GM12878 (cell line): ENCODE measurements at regions not wholly inside any gene's neighbourhood (a gene's known extent, or its start where the extent isn't known, plus 50 kb on each side); places are given as distances from the start of the nearest gene placed in this dataset.

ENCODE experiments used
- ASH2L ChIP-seq: fragments of 300-600, 200-600 bp; sonication (generic); IDR thresholded peaks from 2 replicates; pipeline ENCODE4 v1.6.1; 2017; ENCODE audit warnings: low read depth, mild to moderate bottlenecking, borderline replicate concordance
- BCL3 ChIP-seq: IDR thresholded peaks from 2 replicates; pipeline ENCODE4 v1.6.1; 2011; ENCODE audit warnings: borderline replicate concordance, low read depth, mild to moderate bottlenecking, moderate library complexity, low read length; ENCODE audit not compliant: insufficient read depth, poor library complexity, severe bottlenecking
- CBX5 ChIP-seq: sonication (generic); IDR thresholded peaks from 2 replicates; pipeline ENCODE4 v1.6.1; 2016; ENCODE audit warnings: low read depth, moderate library complexity, mild to moderate bottlenecking, inconsistent platforms
- CTCF ChIP-seq, 3 experiments: IDR thresholded peaks in 2 of 3; conservative IDR thresholded peaks in 1 of 3; 2 replicates each; pipeline ENCODE4 v1.5.1; 2011; ENCODE audit warnings: low read depth in 3 of 3, low read length in 3 of 3, mild to moderate bottlenecking in 3 of 3, control low read depth in 2 of 3, moderate library complexity in 2 of 3, inconsistent platforms in 1 of 3, mixed read lengths in 1 of 3; ENCODE audit not compliant: control insufficient read depth in 2 of 3, insufficient read depth in 1 of 3; ENCODE audit errors: extremely low read depth in 1 of 3
- POLR2AphosphoS5 ChIP-seq: IDR thresholded peaks from 2 replicates; pipeline ENCODE4 v1.6.1; 2011; ENCODE audit warnings: mild to moderate bottlenecking, low read length, inconsistent platforms
- RAD21 ChIP-seq: IDR thresholded peaks from 2 replicates; pipeline ENCODE4 v1.6.1; 2011; ENCODE audit warnings: mild to moderate bottlenecking, low read depth, low read length, moderate library complexity; ENCODE audit not compliant: insufficient read depth
- SUZ12 ChIP-seq: fragments of 200-600 bp; sonication (generic); IDR thresholded peaks from one replicate; pipeline ENCODE4 v1.6.1; 2018; ENCODE audit warnings: antibody characterized with exemption, mild to moderate bottlenecking; ENCODE audit not compliant: unreplicated experiment
- ZBED1 ChIP-seq: IDR thresholded peaks from 2 replicates; pipeline ENCODE4 v1.6.1; 2016; ENCODE audit warnings: borderline replicate concordance
- ZBTB33 ChIP-seq: fragments of 450-650 bp; IDR thresholded peaks from 2 replicates; pipeline ENCODE4 v1.6.1; 2017; ENCODE audit warnings: mild to moderate bottlenecking

GRCh38 chr14:47899685-47900084, 224.3 kb upstream of the MDGA2 start:
- TF ChIP-seq CBX5 (no peak), ZBTB33 (no peak), CTCF (IDR thresholded peaks at IDR 0.05 in 2 of 3, conservative IDR thresholded peaks at IDR 0.05 in 1 of 3; ENCODE audit: control insufficient read depth in 2 of 3, extremely low read depth in 1 of 3, insufficient read depth in 1 of 3, low read depth in 3 of 3, low read length in 3 of 3) (no peak), POLR2AphosphoS5 (no peak), ASH2L (no peak), ZBED1 (no peak), SUZ12 (no peak), BCL3 (no peak), RAD21 (no peak)
